Kidney (tissue), 13 donors: ENCODE measurements at regions not wholly inside any gene's neighbourhood (a gene's known extent, or its start where the extent isn't known, plus 50 kb on each side); places are given as distances from the start of the nearest gene placed in this dataset.
A peak's percentile ranks its signal among the peaks of the same experiment; 100 is the strongest.

Experiments used
- DNase-seq, 5 donors: peaks; one replicate each; pipeline ENCODE4 v3.0.0-alpha.2; 2013 to 2020
- FAIRE-seq: peaks from 2 replicates; lab custom pipeline; 2012; peaks lifted over from hg19 to GRCh38; lab: Jason Lieb, UNC
- H3K27ac ChIP-seq, 2 donors: one replicate each; pipeline ENCODE4 v1.7.0; 2013; ENCODE audit warnings: low read depth in 2 of 2, low read length in 2 of 2, inconsistent platforms in 1 of 2
- H3K27me3 ChIP-seq: one replicate; pipeline ENCODE4 v1.7.1; 2013; ENCODE audit warnings: low read length, inconsistent platforms; ENCODE audit not compliant: control insufficient read depth, insufficient read depth
- H3K36me3 ChIP-seq, 3 donors: one replicate each; pipeline versions ENCODE4 v1.7.0 to v1.7.1; 2013; ENCODE audit warnings: low read length in 3 of 3, control low read depth in 1 of 3, inconsistent platforms in 1 of 3; ENCODE audit not compliant: insufficient read depth in 3 of 3, control insufficient read depth in 2 of 3
- H3K4me1 ChIP-seq, 3 donors: one replicate each; pipeline versions ENCODE4 v1.7.0 to v1.7.1; 2013; ENCODE audit warnings: low read length in 3 of 3, inconsistent platforms in 1 of 3, low read depth in 1 of 3; ENCODE audit not compliant: control insufficient read depth in 2 of 3, insufficient read depth in 2 of 3
- H3K4me3 ChIP-seq, 3 donors: one replicate each; pipeline versions ENCODE4 v1.7.0 to v1.8.1; 2013; ENCODE audit warnings: low read length in 3 of 3, control low read depth in 1 of 3, inconsistent platforms in 1 of 3
- H3K9ac ChIP-seq, 3 donors: one replicate each; pipeline versions ENCODE4 v1.7.0 to v1.7.1; 2013; ENCODE audit warnings: low read length in 3 of 3, control low read depth in 1 of 3, inconsistent platforms in 1 of 3
- H3K9me3 ChIP-seq, 3 donors: one replicate each; pipeline versions ENCODE4 v1.7.0 to v1.7.1; 2013; ENCODE audit warnings: low read length in 3 of 3, control low read depth in 1 of 3, inconsistent platforms in 1 of 3; ENCODE audit not compliant: control insufficient read depth in 2 of 3, insufficient read depth in 1 of 3
- CTCF ChIP-seq: IDR thresholded peaks from 3 replicates; pipeline ENCODE4 v1.5.1; 2012; ENCODE audit warnings: mild to moderate bottlenecking, moderate library complexity, borderline replicate concordance; ENCODE audit not compliant: insufficient read depth; ENCODE audit errors: extremely low read depth
- intact Hi-C: fragments of 100-400 bp; cut with DNase I; formaldehyde crosslinking; loops from one replicate; pipeline ENCODE4 v1.11.1; 2022
- donor health status: control.
- donor health status: control.
- donor health status: control.
- donor health status: control.
- donor health status: control.
- donor health status: DM: yes; HTN: yes; CAD: no.
- donor health status: Normal renal cell carcinoma (clear cell type).

- intact Hi-C loops = no loop called here
- no peak overlapping the region for H3K9ac ChIP-seq
- H3K9me3 ChIP-seq = no peaks in the 10 kb centered on the region
- no peaks in the 10 kb centered on the region for H3K36me3 ChIP-seq
- H3K27ac ChIP-seq = no peak overlapping the region
- TF ChIP-seq CTCF = no peak
- H3K4me3 ChIP-seq = no peak overlapping the region
- FAIRE-seq = no peak
- DNase-seq = no peak
- H3K27me3 ChIP-seq = no peaks in the 10 kb centered on the region
- H3K4me1 ChIP-seq = no peaks in the 10 kb centered on the region
Measured at GRCh38 chr2:153568105-153568504, 89.5 kb upstream of the RPRM start.

GRCh38 chr2:153575171-153575853 lies 96.8 kb upstream of the RPRM start:
- FAIRE-seq = no peak
- TF ChIP-seq CTCF = no peak
- H3K4me3 ChIP-seq = no peak overlapping the region
- peak in 1 of 5 donors; percentile 10 for DNase-seq
- H3K36me3 ChIP-seq = no peaks in the 10 kb centered on the region
- intact Hi-C loops = no loop called here
- no peaks in the 10 kb centered on the region for H3K9me3 ChIP-seq
- no peak overlapping the region for H3K9ac ChIP-seq
- no peak overlapping the region for H3K27ac ChIP-seq
- no peaks in the 10 kb centered on the region for H3K4me1 ChIP-seq
- H3K27me3 ChIP-seq = no peaks in the 10 kb centered on the region

GRCh38 chr2:153584244-153584643 lies 105.7 kb upstream of the RPRM start:
- no peak for FAIRE-seq
- no peaks in the 10 kb centered on the region for H3K4me1 ChIP-seq

More at GRCh38 chr2:153584244-153584643, 105.7 kb upstream of the RPRM start:
- no peak for DNase-seq
- H3K9me3 ChIP-seq = peaks cover 0 to 4% (median 0%) of the 10 kb centered on the region in 3 donors
- no peaks in the 10 kb centered on the region for H3K36me3 ChIP-seq
- no peak overlapping the region for H3K4me3 ChIP-seq
- no peak overlapping the region for H3K9ac ChIP-seq
- intact Hi-C loops = no loop called here
- H3K27ac ChIP-seq = no peak overlapping the region
- no peaks in the 10 kb centered on the region for H3K27me3 ChIP-seq
- TF ChIP-seq CTCF = no peak
